Brain microvascular endothelial cell (primary cell): ENCODE measurements at regions not wholly inside any gene's neighbourhood (a gene's known extent, or its start where the extent isn't known, plus 50 kb on each side); places are given as distances from the start of the nearest gene placed in this dataset.

Experiments
- DNase-seq: peaks from one replicate; pipeline ENCODE4 v3.0.0-alpha.2; 2020
- H3K27ac ChIP-seq: fragments of 250-450 bp; sonication (Bioruptor Pico); 2 replicates; pipeline ENCODE4 v1.5.1; 2020; ENCODE audit warnings: mild to moderate bottlenecking, moderate library complexity
- H3K27me3 ChIP-seq: fragments of 250-450 bp; sonication (Bioruptor Pico); replicated peaks from 2 replicates; pipeline ENCODE4 v1.5.1; 2020; ENCODE audit warnings: mild to moderate bottlenecking
- H3K36me3 ChIP-seq: fragments of 250-450 bp; sonication (Bioruptor Pico); replicated peaks from 2 replicates; pipeline ENCODE4 v1.5.1; 2020; ENCODE audit warnings: mild to moderate bottlenecking
- H3K4me3 ChIP-seq: 2 replicates; pipeline ENCODE4 v1.5.1; 2011; ENCODE audit warnings: low read depth, mild to moderate bottlenecking, control low read depth, low read length, moderate library complexity
- CTCF ChIP-seq: IDR thresholded peaks from 2 replicates; pipeline ENCODE4 v1.5.1; 2011; ENCODE audit warnings: low read depth, mild to moderate bottlenecking, moderate library complexity, low read length, control low read depth, inconsistent platforms; ENCODE audit errors: missing control alignments
- in situ Hi-C: cut with HindIII; loops from 2 replicates; pipeline ENCODE4 v1.10.0; 2017; ENCODE audit warnings: low sequenced_read_pairs, low pct_ligation_motif_present

GRCh38 chr4:155079871-155080270 is 128.6 kb upstream of the NPY2R start:
- in situ Hi-C loops, result no loop called here
- peak; percentile 3 for DNase-seq
- no peak for TF ChIP-seq CTCF
- Histone ChIP-seq H3K36me3 (no peaks in the 10 kb centered on the region), H3K27me3 (no peaks in the 10 kb centered on the region), H3K4me3 (no peak overlapping the region), H3K27ac (no peak overlapping the region)

- H3K27ac ChIP-seq, result no peak overlapping the region
- H3K36me3 ChIP-seq, result no peaks in the 10 kb centered on the region
- DNase-seq, result no peak
- no peak for TF ChIP-seq CTCF
- no peaks in the 10 kb centered on the region for H3K27me3 ChIP-seq
- in situ Hi-C loops, result no loop called here
- no peak overlapping the region for H3K4me3 ChIP-seq
Measured at GRCh38 chr4:155081222-155081621, 127.2 kb upstream of the NPY2R start.

- H3K27me3 ChIP-seq, result no peaks in the 10 kb centered on the region
- TF ChIP-seq CTCF, result no peak
- in situ Hi-C loops, result no loop called here
- DNase-seq, result peak; percentile 36
- H3K27ac ChIP-seq, result peak overlapping the region; percentile 30
- H3K36me3 ChIP-seq, result no peaks in the 10 kb centered on the region
- no peak overlapping the region for H3K4me3 ChIP-seq
Measured at GRCh38 chr4:155085843-155086530, 122.4 kb upstream of the NPY2R start.

- TF ChIP-seq CTCF, result no peak
- in situ Hi-C loops, result no loop called here
- no peaks in the 10 kb centered on the region for H3K36me3 ChIP-seq
Measured at GRCh38 chr4:155094201-155094820, 114.1 kb upstream of the NPY2R start.

GRCh38 chr4:155099231-155099630 is 109.2 kb upstream of the NPY2R start:
- Histone ChIP-seq H3K27me3 (no peaks in the 10 kb centered on the region), H3K27ac (no peak overlapping the region), H3K36me3 (no peaks in the 10 kb centered on the region), H3K4me3 (no peak overlapping the region)
- TF ChIP-seq CTCF, result no peak
- in situ Hi-C loops, result no loop called here
- DNase-seq, result no peak

More at GRCh38 chr4:155094201-155094820, 114.1 kb upstream of the NPY2R start:
- H3K27ac ChIP-seq, result no peak overlapping the region
- H3K4me3 ChIP-seq, result no peak overlapping the region
- no peak for DNase-seq
- H3K27me3 ChIP-seq, result no peaks in the 10 kb centered on the region
